ENCODE measurements at regions not wholly inside any gene's neighbourhood (a gene's known extent, or its start where the extent isn't known, plus 50 kb on each side); places are given as distances from the start of the nearest gene placed in this dataset.
A peak's percentile ranks its signal among the peaks of the same experiment; 100 is the strongest.

DNA sequence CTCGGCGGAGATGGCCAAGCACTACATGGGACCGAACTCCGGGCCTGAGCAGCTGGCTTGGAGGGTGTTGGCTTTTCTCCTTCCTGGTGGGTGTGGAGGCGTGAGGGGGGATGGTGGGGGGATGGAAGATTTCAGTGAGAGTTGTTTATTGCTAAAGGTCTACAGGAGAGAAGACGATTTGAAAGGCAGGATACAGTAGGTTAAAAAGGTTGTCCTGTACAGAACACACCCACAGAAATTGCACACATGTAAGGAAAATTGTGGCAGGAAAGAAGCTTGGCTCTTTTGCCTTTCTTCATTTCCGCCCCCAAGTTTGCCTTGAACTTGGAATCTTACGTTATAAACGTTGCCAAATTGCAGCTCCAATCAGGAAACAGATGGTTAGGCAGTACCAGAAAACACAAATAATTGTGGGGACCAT, 74.1 kb upstream of the STOX2 start:
- no peak for DNase-seq
- H3K27ac ChIP-seq, result peak overlapping the region in 2 of 3 donors; percentile 43 to 56
- WGBS, 2 donors, result 67 to 69% methylated on average over 9 of the region's 9 CpGs
- no peaks in the 10 kb centered on the region for H3K27me3 ChIP-seq
- no peak for TF ChIP-seq POLR2A (IDR thresholded peaks at IDR 0.05)
- intact Hi-C loops (cut with DNase I), result no loop called here
- H3K4me1 ChIP-seq, result peaks cover 32 to 38% of the 10 kb centered on the region in 2 donors
- H3K9me3 ChIP-seq, result no peaks in the 10 kb centered on the region
- H3K36me3 ChIP-seq, result no peaks in the 10 kb centered on the region
- no peak overlapping the region for H3K4me3 ChIP-seq (replicated peaks in 1 of 3)

DNA sequence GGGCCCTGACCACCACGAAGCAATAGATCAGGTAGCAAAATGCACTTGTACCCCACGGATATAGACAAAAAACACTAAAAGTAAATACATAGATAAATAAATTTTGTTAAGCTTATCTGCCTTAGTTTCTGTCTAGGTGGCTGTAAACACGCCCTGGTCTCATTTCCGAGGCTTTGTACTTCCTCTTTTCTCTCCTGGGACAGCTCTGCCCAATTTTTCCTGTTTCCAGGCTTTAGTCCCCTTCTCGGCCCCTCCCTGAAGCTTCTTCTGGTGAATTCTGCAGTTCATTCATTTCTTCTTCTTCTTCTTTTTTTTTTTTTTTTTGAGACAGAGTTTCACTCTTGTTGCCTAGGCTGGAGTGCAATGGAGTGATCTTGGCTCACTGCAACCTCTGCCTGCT, 73.4 kb upstream of the STOX2 start:
- WGBS, 2 donors, result 67 to 76% methylated on average over 5 of the region's 5 CpGs
- no peaks in the 10 kb centered on the region for H3K9me3 ChIP-seq
- peaks cover 32 to 36% of the 10 kb centered on the region in 2 donors for H3K4me1 ChIP-seq
- H3K27ac ChIP-seq, result no peak overlapping the region
- no peak for TF ChIP-seq POLR2A (IDR thresholded peaks at IDR 0.05)
- TF ChIP-seq, protein P1, sequence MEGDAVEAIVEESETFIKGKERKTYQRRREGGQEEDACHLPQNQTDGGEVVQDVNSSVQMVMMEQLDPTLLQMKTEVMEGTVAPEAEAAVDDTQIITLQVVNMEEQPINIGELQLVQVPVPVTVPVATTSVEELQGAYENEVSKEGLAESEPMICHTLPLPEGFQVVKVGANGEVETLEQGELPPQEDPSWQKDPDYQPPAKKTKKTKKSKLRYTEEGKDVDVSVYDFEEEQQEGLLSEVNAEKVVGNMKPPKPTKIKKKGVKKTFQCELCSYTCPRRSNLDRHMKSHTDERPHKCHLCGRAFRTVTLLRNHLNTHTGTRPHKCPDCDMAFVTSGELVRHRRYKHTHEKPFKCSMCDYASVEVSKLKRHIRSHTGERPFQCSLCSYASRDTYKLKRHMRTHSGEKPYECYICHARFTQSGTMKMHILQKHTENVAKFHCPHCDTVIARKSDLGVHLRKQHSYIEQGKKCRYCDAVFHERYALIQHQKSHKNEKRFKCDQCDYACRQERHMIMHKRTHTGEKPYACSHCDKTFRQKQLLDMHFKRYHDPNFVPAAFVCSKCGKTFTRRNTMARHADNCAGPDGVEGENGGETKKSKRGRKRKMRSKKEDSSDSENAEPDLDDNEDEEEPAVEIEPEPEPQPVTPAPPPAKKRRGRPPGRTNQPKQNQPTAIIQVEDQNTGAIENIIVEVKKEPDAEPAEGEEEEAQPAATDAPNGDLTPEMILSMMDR (IDR thresholded peaks at IDR 0.05), result no peak
- no peak overlapping the region for H3K4me3 ChIP-seq (replicated peaks in 1 of 3)
- intact Hi-C loops (cut with DNase I), result no loop called here
- DNase-seq, result no peak
- no peaks in the 10 kb centered on the region for H3K27me3 ChIP-seq
- no peaks in the 10 kb centered on the region for H3K36me3 ChIP-seq

DNA sequence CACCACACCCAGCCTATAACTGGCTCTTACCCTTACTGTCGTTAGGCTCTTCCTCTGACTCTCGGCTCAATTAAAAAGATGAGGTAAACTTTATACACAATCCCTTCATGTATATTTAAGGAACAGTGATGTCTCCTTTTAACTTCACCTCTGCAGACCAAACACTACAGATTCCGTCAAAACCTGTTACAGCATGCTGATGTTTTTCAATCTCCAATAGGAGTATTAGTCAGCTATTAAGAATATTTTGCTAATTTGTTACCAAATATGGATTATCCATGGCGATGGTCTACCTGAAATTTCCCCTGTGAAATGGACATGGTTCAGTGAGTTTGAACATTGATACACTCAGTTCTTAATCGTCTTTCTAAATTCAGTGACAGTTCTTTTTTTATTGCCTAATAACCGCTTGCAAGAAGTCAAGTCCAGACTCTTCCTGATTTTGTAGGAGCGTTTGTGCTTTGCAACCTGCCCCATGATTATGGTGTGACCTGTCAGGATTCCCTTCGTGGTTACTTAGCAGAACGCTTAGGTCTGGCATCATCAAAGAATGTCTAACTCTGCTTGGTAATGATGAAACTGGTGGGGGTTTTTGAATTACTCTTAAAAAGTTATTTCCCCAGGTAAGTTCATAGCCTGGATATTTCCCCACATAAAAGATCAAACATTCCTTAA, 72.2 kb upstream of the STOX2 start:
- Histone ChIP-seq H3K4me3 (replicated peaks in 1 of 3) (no peak overlapping the region), H3K36me3 (no peaks in the 10 kb centered on the region), H3K27me3 (no peaks in the 10 kb centered on the region), H3K27ac (no peak overlapping the region), H3K4me1 (peaks cover 30 to 35% of the 10 kb centered on the region in 2 donors), H3K9me3 (no peaks in the 10 kb centered on the region)
- TF ChIP-seq POLR2A (IDR thresholded peaks at IDR 0.05), result no peak
- TF ChIP-seq, protein P1 (IDR thresholded peaks at IDR 0.05), result no peak
- WGBS, 2 donors, result 88 to 93% methylated on average over 9 of the region's 9 CpGs
- no peak for DNase-seq
- intact Hi-C loops (cut with DNase I), result no loop called here

DNA sequence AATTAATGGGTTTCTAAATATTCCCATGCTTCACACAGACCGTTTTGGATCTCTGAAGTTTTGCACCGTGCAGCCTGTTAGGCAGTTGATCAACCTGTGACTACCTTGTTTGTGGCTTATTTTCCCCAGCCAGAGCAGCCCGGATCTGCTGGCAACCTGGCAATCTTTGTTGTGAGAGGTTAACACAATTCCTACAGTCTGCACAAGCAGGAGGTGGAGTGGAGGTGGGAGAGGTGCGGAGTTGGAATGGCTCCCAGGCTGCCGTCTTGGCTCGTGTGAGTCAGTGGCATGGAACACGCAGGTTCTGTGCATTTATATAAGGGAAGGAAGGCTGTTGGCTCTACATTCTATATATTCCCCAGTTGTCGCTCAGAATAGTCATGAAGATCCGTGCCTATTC, 70.9 kb upstream of the STOX2 start:
- H3K27me3 ChIP-seq, result no peaks in the 10 kb centered on the region
- peaks cover 19 to 24% of the 10 kb centered on the region in 2 donors for H3K4me1 ChIP-seq
- no peaks in the 10 kb centered on the region for H3K9me3 ChIP-seq
- TF ChIP-seq, protein P1 (IDR thresholded peaks at IDR 0.05), result no peak
- no peak for TF ChIP-seq POLR2A (IDR thresholded peaks at IDR 0.05)
- DNase-seq, result peak; percentile 42 to 54
- no peak overlapping the region for H3K27ac ChIP-seq
- intact Hi-C loops (cut with DNase I), result no loop called here
- no peak overlapping the region for H3K4me3 ChIP-seq (replicated peaks in 1 of 3)
- H3K36me3 ChIP-seq, result no peaks in the 10 kb centered on the region
- WGBS, 2 donors, result 41 to 44% methylated on average over 9 of the region's 9 CpGs

DNA sequence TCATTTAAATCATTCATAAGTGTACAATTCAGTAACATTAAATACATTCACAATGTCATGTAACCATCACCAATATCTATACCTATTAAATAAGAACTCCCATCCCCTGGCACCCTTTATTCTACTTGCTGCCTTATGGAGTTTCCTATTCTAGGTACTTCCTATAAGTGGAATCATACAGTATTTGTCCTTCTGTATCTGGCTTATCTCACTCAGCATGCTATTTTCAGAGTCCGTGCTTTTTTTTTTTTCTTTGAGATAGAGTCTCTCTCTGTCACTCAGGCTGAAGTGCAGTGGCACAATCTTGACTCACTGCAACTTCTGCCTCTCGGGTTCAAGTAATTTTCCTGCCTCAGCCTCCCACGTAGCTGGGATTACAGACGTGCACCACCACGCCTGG, 67.9 kb upstream of the STOX2 start:
- intact Hi-C loops (cut with DNase I), result no loop called here
- H3K4me1 ChIP-seq, result peaks cover 8% of the 10 kb centered on the region in 2 donors
- no peak for DNase-seq
- H3K4me3 ChIP-seq (replicated peaks in 1 of 3), result no peak overlapping the region
- 83 to 84% methylated on average over 5 of the region's 5 CpGs for WGBS, 2 donors
- no peaks in the 10 kb centered on the region for H3K36me3 ChIP-seq
- no peaks in the 10 kb centered on the region for H3K9me3 ChIP-seq
- H3K27me3 ChIP-seq, result no peaks in the 10 kb centered on the region
- no peak for TF ChIP-seq POLR2A (IDR thresholded peaks at IDR 0.05)
- TF ChIP-seq, protein P1 (IDR thresholded peaks at IDR 0.05), result no peak
- H3K27ac ChIP-seq, result no peak overlapping the region

Measured in thyroid gland (tissue), 4 donors.